Activated CD8-positive, alpha-beta memory T cell treated with anti-CD3 and anti-CD28 coated beads for 4 hours (primary cell): ENCODE measurements at regions not wholly inside any gene's neighbourhood (a gene's known extent, or its start where the extent isn't known, plus 50 kb on each side); places are given as distances from the start of the nearest gene placed in this dataset.

Experiments
- DNase-seq, 2 donors: peaks; one replicate each; pipeline ENCODE4 v3.0.0-alpha.2; 2020; ENCODE audit warnings: low read depth in 2 of 2

- DNase-seq = no peak
Observed at GRCh38 chr5:158163451-158164295, 304.7 kb upstream of the CLINT1 start.

GRCh38 chr5:158162479-158163034, 303.6 kb upstream of the CLINT1 start:
- no peak for DNase-seq

GRCh38 chr5:158162026-158162425, 303.1 kb upstream of the CLINT1 start:
- no peak for DNase-seq

GRCh38 chr5:158159621-158160020, 300.7 kb upstream of the CLINT1 start:
- no peak for DNase-seq

GRCh38 chr5:158155811-158156505, 297.0 kb upstream of the CLINT1 start:
- DNase-seq = no peak

- no peak for DNase-seq
Observed at GRCh38 chr5:158155067-158155466, 296.1 kb upstream of the CLINT1 start.

GRCh38 chr5:158154226-158155005, 295.5 kb upstream of the CLINT1 start:
- DNase-seq = no peak

- DNase-seq = no peak
Observed at GRCh38 chr5:158153508-158153907, 294.6 kb upstream of the CLINT1 start.

- no peak for DNase-seq
Observed at GRCh38 chr5:158152136-158152535, 293.2 kb upstream of the CLINT1 start.

GRCh38 chr5:158147227-158147626, 288.3 kb upstream of the CLINT1 start:
- DNase-seq = no peak

- DNase-seq = no peak
Observed at GRCh38 chr5:158145827-158146226, 286.9 kb upstream of the CLINT1 start.

GRCh38 chr5:158143081-158143480, 284.1 kb upstream of the CLINT1 start:
- DNase-seq = no peak

- DNase-seq = no peak
Observed at GRCh38 chr5:158142156-158142555, 283.2 kb upstream of the CLINT1 start.

GRCh38 chr5:158140120-158140731, 281.3 kb upstream of the CLINT1 start:
- DNase-seq = no peak

- no peak for DNase-seq
Observed at GRCh38 chr5:158139161-158139560, 280.2 kb upstream of the CLINT1 start.

GRCh38 chr5:158135682-158136179, 276.8 kb upstream of the CLINT1 start:
- no peak for DNase-seq

- no peak for DNase-seq
Observed at GRCh38 chr5:158133369-158133768, 274.4 kb upstream of the CLINT1 start.

- no peak for DNase-seq
Observed at GRCh38 chr5:158127536-158127935, 268.6 kb upstream of the CLINT1 start.

- DNase-seq = no peak
Observed at GRCh38 chr5:158126442-158127405, 267.8 kb upstream of the CLINT1 start.

GRCh38 chr5:158124606-158125316, 265.8 kb upstream of the CLINT1 start:
- no peak for DNase-seq
